A549 (cell line): ENCODE measurements at regions not wholly inside any gene's neighbourhood (a gene's known extent, or its start where the extent isn't known, plus 50 kb on each side); places are given as distances from the start of the nearest gene placed in this dataset.

Experiments used
- CEBPB ChIP-seq, 2 experiments: fragments of >200 bp in 1 of 2; sonication (Bioruptor Twin) in 1 of 2; formaldehyde crosslinking in 1 of 2; IDR thresholded peaks; 2 replicates each; pipeline ENCODE4 v1.6.1; 2012 to 2016
- CHD2 ChIP-seq: fragments of 150-350 bp; IDR thresholded peaks from 2 replicates; pipeline ENCODE4 v1.6.1; 2014; ENCODE audit warnings: low read length; ENCODE audit not compliant: partially characterized antibody
- ESRRA ChIP-seq: fragments of 150-350 bp; IDR thresholded peaks from 2 replicates; pipeline ENCODE4 v1.6.1; 2014; ENCODE audit warnings: mild to moderate bottlenecking, low read length, borderline replicate concordance
- PHF8 ChIP-seq: fragments of 200-600 bp; sonication (generic); IDR thresholded peaks from 2 replicates; pipeline ENCODE4 v1.6.1; 2016; ENCODE audit warnings: low read depth, mild to moderate bottlenecking, antibody characterized with exemption, moderate library complexity, borderline replicate concordance
- POLR2A ChIP-seq: IDR thresholded peaks from 2 replicates; pipeline ENCODE4 v1.6.1; 2012; ENCODE audit warnings: mild to moderate bottlenecking, low read length
- REST ChIP-seq: fragments of 200-600 bp; sonication (generic); IDR thresholded peaks from 2 replicates; pipeline ENCODE4 v1.6.1; 2016; ENCODE audit warnings: antibody characterized with exemption, mild to moderate bottlenecking, moderate library complexity
- RFX5 ChIP-seq: fragments of 450-650 bp; IDR thresholded peaks from 2 replicates; pipeline ENCODE4 v1.7.1; 2014; ENCODE audit warnings: antibody characterized with exemption, mild to moderate bottlenecking, moderate library complexity
- TF ChIP-seq, protein P1 (sequence below): fragments of >200 bp; sonication (Bioruptor Twin); formaldehyde crosslinking; IDR thresholded peaks from 3 replicates; pipeline ENCODE4 v1.5.1; 2016
- TF ChIP-seq, protein P2 (sequence below): fragments of 450-650 bp; IDR thresholded peaks from 2 replicates; pipeline ENCODE4 v1.6.1; 2014; ENCODE audit warnings: antibody characterized with exemption

DNA sequence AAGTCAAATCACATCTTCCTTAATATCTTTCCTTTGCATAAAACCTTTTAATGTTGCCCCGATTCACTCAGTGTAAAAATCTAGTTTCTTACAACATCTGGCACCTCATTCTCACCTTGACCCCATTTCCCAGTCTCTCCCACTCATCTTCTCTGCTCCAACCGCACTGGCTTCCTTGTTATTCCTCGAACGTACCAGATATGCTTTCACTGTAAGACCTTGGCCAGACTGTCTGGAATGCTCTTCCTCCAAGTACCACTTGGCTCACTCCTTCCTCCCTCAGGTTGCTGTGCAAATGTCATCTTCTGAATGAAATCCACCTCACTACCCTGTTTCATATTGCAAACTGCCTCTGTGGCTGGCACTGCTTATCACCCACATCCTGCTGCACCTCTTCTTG lies 433.6 kb downstream of the HAPSTR1 start:
- TF ChIP-seq POLR2A = no peak
- TF ChIP-seq, protein P1, sequence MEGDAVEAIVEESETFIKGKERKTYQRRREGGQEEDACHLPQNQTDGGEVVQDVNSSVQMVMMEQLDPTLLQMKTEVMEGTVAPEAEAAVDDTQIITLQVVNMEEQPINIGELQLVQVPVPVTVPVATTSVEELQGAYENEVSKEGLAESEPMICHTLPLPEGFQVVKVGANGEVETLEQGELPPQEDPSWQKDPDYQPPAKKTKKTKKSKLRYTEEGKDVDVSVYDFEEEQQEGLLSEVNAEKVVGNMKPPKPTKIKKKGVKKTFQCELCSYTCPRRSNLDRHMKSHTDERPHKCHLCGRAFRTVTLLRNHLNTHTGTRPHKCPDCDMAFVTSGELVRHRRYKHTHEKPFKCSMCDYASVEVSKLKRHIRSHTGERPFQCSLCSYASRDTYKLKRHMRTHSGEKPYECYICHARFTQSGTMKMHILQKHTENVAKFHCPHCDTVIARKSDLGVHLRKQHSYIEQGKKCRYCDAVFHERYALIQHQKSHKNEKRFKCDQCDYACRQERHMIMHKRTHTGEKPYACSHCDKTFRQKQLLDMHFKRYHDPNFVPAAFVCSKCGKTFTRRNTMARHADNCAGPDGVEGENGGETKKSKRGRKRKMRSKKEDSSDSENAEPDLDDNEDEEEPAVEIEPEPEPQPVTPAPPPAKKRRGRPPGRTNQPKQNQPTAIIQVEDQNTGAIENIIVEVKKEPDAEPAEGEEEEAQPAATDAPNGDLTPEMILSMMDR = no peak
- TF ChIP-seq RFX5 = no peak
- TF ChIP-seq PHF8 = no peak
- TF ChIP-seq REST = no peak
- no peak for TF ChIP-seq CHD2
- TF ChIP-seq, protein P2, sequence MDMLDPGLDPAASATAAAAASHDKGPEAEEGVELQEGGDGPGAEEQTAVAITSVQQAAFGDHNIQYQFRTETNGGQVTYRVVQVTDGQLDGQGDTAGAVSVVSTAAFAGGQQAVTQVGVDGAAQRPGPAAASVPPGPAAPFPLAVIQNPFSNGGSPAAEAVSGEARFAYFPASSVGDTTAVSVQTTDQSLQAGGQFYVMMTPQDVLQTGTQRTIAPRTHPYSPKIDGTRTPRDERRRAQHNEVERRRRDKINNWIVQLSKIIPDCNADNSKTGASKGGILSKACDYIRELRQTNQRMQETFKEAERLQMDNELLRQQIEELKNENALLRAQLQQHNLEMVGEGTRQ = no peak
- TF ChIP-seq ESRRA = no peak
- no peak for TF ChIP-seq CEBPB (IDR thresholded peaks at IDR 0.05)
